ENCODE measurements at regions not wholly inside any gene's neighbourhood (a gene's known extent, or its start where the extent isn't known, plus 50 kb on each side); places are given as distances from the start of the nearest gene placed in this dataset.

GRCh38 chr6:164195278-164195941, 780.9 kb downstream of the QKI start:
- DNase-seq: no peak

DNA sequence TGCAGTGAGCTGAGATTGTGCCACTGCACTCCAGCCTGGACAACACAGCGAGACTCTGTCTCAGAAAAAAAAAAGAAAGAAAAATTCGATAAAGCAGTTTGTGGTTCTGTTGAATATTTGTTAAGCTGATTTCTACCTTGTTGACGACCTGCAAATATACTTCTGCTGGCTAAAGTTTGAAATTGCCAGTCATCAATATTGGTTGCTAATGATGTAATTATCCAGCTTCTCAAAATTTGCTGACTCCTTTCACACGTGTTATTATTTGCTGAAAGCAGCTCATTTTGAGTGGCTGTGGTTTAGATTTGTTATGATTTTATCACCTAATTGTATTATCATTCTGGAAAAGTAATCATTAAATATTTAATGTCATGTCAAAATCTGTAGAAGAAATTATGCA, 774.3 kb downstream of the QKI start:
- no peak for DNase-seq

DNA sequence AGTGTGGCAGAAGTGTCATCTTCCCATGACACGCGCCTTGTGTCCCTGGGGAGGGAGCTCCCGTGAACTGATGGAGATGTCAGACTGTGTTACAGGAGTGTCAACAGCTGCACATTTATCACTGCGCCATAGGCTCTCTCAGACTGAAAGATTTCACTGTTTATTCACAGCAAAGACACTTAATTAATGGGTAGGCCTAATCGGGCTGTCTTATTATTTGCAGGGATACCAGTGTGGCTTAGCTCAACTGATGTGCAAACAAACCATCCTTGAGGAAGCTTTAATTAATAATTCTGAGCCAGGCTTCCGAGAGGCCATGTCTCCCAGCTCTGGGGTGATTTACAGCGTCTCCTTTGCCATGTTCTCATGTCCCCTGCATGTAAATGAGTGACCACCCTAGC, 771.0 kb downstream of the QKI start:
- DNase-seq: no peak

DNA sequence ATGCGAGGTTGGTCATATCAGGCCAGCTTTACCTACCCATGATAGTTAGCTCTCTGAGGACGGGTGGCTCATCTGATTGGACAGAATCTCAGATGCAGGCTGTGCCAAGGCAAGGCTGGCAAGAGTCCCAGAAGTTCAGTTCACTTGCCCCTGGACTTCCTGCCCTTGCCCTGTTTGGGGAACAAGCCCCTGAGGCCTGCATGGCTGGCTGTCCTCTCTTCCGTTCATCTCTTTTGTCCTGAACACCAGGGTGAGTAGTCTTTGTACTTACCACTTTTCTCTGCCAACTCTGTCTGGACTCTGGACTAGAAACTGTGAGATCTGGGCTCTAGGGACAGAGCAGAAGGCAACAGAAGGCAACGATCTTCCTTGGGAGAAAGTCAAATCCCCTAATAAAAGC, 769.9 kb downstream of the QKI start:
- DNase-seq: no peak

DNA sequence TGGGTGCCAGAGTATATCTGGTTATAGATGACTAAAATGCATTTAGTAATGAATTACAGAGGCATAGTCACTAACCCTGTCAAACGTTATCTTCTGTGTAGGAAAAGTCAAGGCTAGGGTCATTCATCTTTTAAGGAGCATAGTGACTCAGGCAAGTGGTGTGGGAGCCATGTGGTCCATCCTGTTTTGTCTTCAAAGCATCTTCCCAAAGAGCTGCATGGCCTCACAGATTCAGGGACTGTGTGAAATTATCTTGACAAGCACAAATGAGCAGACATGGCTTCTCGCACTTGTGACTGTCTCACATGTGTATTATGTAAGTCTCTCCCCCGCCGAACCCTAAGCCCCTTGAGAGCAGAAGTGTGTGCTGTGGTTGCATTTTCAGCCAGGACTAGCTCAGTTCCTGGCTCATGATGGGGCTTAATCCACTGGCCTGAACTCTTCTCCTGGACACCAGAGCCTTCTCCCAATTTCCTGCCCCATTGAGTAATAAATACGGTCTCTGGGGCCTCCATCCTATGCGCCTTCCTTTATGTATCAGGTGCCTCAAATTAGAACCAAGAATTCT, 769.1 kb downstream of the QKI start:
- DNase-seq: no peak

DNA sequence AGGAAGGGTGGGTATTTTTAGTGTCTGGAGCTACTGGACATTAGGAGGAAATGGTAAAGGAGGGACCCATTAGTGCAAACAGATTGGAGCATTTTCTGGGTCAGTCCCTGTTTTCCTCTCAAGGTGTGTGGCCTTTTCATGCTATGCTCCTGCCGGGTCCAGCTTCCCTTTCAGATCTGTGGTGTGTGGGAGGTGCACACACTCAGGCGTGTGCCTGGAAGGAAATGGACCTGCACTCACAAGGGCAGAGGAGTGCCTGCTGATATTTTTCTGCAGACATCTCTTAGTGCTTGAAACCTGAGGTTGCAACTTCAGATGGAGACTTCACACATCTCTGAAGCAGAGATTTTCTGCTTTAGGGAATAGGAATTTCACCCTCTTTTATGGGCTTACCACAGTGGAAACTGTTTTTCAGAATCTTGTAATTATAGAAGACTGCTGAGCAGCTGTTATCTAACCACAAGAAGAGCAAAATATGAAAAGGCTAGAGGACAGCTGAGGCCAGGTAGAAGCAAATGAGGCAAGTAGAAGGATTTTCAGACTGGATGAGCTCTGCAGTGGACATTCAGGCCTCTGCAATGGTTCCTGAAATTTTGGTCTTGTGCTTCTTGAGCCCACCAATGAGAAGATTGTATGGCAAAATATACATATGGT, 764.3 kb downstream of the QKI start:
- DNase-seq: no peak

DNA sequence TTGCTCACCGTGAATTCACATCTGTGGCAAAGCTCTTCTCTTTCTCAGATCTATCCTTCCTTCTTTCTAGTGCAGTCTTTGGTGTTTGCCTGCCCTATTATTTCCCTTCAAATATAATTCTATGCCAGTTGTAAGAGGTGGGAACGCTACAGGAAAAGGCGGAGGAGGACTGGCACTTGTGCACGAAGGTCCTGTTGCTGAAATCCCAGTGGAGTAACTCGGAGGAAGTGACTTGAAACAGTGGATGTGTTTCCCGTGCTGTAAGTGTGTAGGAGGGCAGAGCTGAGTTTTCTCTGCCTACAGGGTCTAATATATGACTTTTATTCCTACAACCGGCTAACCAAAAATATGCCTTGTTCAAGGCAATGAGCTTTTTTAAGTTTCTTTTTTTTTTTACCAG, 754.8 kb downstream of the QKI start:
- DNase-seq: no peak

- DNase-seq: no peak
Measured at GRCh38 chr6:164168595-164168994, 754.1 kb downstream of the QKI start.

GRCh38 chr6:164167873-164168405, 753.4 kb downstream of the QKI start:
- no peak for DNase-seq

DNA sequence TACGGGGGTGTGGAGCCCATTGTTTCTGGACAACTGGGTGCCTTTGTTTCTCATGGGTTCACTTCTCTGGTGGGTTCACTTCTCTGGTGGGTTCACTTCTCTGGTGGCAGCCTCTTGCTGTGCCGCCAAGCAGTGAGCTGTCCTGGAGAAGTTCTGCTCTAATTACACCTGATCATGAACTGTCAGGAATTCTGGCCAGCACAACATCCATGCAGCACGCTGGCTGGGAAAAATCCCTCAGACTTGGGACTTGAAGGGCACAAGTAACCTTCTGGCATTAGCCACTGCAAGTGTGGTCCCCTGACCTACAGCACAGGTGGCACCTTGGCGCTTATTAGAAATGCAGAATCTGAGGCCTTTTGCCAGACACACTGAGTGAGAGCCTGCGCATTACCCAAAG, 752.5 kb downstream of the QKI start:
- no peak for DNase-seq

DNA sequence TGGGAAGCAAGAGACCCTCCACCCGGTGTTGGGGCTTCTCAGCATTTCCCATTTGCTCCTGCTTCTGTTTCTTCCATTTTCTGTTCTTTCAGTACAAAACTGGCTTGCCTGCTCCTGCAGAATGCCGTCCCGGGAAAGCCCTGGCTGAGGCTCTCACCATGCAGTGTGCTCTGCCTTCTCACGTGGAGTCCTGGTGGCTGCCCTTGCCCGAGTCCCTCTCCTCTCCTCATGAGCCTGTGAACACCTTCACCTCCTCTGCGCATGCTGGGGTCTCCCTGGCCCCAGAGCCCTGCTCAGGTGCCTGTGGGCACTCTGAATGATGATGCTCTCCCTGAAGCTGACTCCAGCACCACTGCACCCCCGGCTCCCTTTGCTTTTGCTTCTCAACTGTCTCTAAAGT, 752.0 kb downstream of the QKI start:
- DNase-seq: no peak

DNA sequence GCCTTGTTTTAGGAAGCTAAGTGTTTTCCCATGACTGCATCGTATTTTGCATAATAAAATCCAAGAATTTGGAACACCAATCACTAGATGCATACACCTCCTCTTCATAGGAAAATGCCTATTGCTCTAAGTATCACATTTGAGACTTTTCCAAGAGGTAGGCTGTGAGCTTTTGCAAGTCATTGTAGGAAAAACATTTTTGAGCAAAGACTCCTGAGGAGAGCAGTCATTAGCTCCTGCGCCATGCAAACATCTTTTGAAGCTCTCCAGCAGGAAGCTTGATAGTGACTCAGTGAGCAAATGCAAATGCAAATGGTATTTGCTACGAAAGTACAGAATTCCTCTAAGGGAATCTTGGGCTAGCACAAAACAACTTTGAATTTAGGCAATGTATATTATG, 750.4 kb downstream of the QKI start:
- DNase-seq: no peak

GRCh38 chr6:164163239-164163638, 748.7 kb downstream of the QKI start:
- no peak for DNase-seq

GRCh38 chr6:164159061-164159460, 744.5 kb downstream of the QKI start:
- DNase-seq: no peak

GRCh38 chr6:164154588-164154987, 740.1 kb downstream of the QKI start:
- no peak for DNase-seq

DNA sequence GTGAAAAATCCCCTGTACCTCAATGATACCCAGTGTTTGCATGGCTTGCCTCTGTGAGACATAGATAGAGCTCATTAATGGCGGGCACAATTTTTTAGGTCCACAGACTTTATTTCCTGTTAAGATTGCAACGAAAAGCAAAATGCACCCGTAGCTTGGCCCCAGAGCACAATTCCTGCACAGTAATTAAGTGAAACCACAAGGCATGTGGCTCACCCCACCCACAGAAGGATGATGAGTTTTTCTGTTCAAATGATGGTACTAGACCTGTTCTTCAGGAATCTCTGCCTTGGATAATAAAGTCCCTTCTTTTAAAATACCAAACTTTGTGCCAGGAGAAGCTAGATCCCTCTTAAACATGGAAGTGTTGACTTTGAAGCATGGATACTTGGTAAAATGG, 738.1 kb downstream of the QKI start:
- DNase-seq: no peak

DNA sequence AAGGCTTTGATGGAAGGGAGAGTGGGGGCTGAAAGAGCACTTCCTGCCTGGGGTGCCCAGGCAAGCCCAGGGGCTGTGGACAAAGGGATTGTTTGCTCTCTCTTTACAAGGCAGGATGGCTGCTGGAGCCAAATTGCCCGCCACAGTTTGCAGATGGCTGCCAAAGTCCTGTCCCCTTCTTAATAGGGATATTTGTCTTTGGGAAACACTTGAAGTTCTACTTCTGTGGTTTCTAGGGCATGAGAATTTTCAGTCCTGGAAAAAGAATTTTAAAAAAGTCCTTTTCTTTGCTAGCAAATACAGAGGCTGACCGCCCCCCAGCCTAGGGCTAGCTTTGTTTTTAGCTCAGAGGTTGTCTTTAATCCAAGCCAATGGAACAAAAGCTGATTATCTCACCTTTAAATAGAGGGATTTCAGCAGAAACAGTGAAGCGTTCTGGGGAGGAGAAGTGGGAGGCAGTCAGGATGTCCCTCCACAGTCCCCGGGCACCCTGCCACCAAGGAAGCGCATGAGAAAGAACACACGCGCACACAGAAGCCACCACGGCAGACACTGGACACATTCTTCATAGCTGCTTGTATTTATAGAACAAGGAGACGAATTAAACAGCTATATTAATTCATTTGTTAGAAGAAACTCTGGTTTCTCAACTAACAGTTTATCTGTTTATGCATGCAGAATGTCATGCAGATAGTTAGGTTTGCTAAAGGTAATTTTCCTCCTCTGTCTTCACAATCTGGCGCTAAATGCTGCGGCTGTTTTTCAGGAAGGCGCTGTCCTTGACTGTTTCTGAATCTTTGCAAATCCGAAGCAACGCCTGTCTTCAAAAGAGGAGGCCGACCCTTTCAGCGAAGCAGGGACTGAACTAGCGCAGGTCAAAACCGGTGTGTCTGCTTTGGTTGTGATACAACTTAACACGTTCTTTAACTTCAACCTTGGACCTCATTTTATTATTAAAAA, 736.9 kb downstream of the QKI start:
- DNase-seq: no peak

- no peak for DNase-seq
Measured at GRCh38 chr6:164150232-164150631, 735.7 kb downstream of the QKI start.

DNA sequence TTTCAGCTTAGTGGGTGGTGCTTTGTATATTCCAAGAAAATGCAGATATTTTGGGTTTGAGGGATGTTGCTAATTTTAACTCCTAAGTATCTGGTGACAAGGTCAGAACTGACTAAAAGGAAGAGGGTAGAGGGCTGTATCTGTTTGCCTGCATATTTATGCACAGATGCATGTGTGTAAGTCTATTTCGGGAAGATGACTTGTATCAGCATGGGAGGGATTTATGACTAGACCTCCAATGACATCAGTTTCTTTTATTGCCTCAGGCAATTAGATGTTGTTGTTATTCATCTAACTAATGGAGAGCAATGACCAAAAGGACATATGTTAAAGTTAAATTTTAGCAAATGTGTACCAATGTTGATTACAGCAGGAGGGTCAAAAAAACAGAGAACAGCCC, 734.3 kb downstream of the QKI start:
- no peak for DNase-seq

- no peak for DNase-seq
Measured at GRCh38 chr6:164144316-164144715, 729.8 kb downstream of the QKI start.

DNA sequence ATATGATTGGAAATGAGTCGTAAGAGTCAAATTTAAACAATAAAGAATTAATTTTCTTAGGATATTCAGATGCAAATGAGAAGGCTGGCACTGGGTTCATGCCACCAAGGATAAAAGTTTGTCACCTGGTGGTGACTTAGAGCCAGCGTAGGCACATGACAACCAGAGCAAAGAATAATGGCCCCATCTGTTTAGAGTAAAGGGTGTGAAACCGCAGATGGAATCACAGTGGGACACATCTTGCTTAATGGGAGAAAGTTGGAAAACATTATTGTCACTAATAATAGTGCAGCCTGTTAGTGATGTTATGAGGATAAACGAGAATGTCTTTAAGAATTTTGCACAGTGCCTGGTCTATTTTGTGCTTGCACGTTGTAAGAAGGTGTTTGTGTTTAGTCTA, 727.8 kb downstream of the QKI start:
- no peak for DNase-seq

- no peak for DNase-seq
Measured at GRCh38 chr6:164135511-164136132, 721.1 kb downstream of the QKI start.

DNA sequence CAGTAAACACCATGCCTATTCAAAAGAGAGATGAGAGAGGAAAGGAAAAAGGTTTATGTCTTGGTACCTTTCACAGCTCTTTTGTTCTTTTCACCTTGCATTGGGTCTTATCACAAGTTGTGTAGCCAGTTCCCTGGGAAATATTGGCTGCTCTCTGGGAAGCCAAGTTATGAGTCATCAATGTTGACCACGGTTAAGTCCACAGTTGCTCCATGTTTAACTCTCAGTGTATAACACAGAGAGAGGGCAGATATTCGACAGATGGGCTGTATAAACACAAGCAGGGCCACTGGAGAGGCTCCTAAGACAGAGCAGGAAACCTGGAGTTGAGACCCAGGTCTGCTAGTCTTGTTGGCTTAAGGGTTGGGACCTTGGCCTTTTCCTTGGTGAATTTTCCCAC, 718.6 kb downstream of the QKI start:
- no peak for DNase-seq
